Heart left ventricle (tissue), 16 donors: ENCODE measurements at regions not wholly inside any gene's neighbourhood (a gene's known extent, or its start where the extent isn't known, plus 50 kb on each side); places are given as distances from the start of the nearest gene placed in this dataset.

Experiments used
- ATAC-seq, 4 donors: fragments of 200-7000 bp; cut with Tn5 transposase; one replicate each; pipeline ENCODE4 v1.9.1; 2020 to 2022; ENCODE audit warnings: moderate library complexity in 4 of 4, mild to moderate bottlenecking in 3 of 4, moderate number of reproducible peaks in 1 of 4
- DNase-seq, 5 donors: peaks; one replicate each; pipeline ENCODE4 v3.0.0-alpha.2; 2020
- H3K27ac ChIP-seq, 12 donors: fragments of 200-600 bp; sonication (generic) in 4 of 12; one replicate each; pipeline versions ENCODE4 v1.5.0 to v1.8.0; 2016 to 2022; ENCODE audit warnings: mild to moderate bottlenecking in 2 of 12
- H3K27me3 ChIP-seq, 9 donors: fragments of 200-600 bp; sonication (generic) in 2 of 9; one replicate each; pipeline versions ENCODE4 v1.5.1 to v1.8.0; 2016 to 2022; ENCODE audit warnings: mild to moderate bottlenecking in 3 of 9
- H3K36me3 ChIP-seq, 9 donors: fragments of 200-600 bp; sonication (generic) in 2 of 9; one replicate each; pipeline versions ENCODE4 v1.5.0 to v1.8.0; 2018 to 2022; ENCODE audit warnings: mild to moderate bottlenecking in 2 of 9
- H3K4me1 ChIP-seq, 12 donors: fragments of 200-600 bp; sonication (generic) in 4 of 12; one replicate each; pipeline versions ENCODE4 v1.5.0 to v1.8.0; 2016 to 2022; ENCODE audit warnings: mild to moderate bottlenecking in 3 of 12
- H3K4me3 ChIP-seq, 12 donors: fragments of 200-600 bp; sonication (generic) in 4 of 12; one replicate each; pipeline versions ENCODE4 v1.5.0 to v1.8.0; 2017 to 2022; ENCODE audit warnings: mild to moderate bottlenecking in 9 of 12, moderate library complexity in 4 of 12
- H3K9me3 ChIP-seq, 12 donors: fragments of 200-600 bp; sonication (generic) in 4 of 12; one replicate each; pipeline versions ENCODE4 v1.5.0 to v1.8.0; 2016 to 2022; ENCODE audit warnings: mild to moderate bottlenecking in 1 of 12
- CTCF ChIP-seq, 12 donors: fragments of 200-600 bp; sonication (generic) in 4 of 12; IDR thresholded peaks; one replicate each; pipeline versions ENCODE4 v1.5.0 to v1.8.0; 2018 to 2022; ENCODE audit warnings: antibody characterized with exemption in 12 of 12, mild to moderate bottlenecking in 5 of 12
- POLR2A ChIP-seq, 2 donors: fragments of 450-650 bp; IDR thresholded peaks; one replicate each; pipeline ENCODE4 v1.6.1; 2017; ENCODE audit warnings: antibody characterized with exemption in 2 of 2, mild to moderate bottlenecking in 2 of 2, moderate library complexity in 2 of 2
- whole genome bisulfite sequencing, 4 donors: extraction: QIAGEN DNeasy Blood & Tissue Kit in 2 of 4; methylation state at CpG; one replicate each; pipeline versions ENCODE4 v1.1.5 to v1.1.7; 2013 to 2018; 5-methylcytosine and 5-hydroxymethylcytosine counted together
- intact Hi-C, 10 donors: fragments of 100-400 bp; cut with DNase I; formaldehyde crosslinking; loops; one replicate each; pipeline versions ENCODE4 v1.11.1 to v1.14.2; 2022
- donor health status: ischemic (EF 13 %, LVEDD 7.1; RV severe dilation, severe dysfunction).
- donor health status: healthy with polysubstance abuse.
- donor health status: DM: no; HTN: yes; CAD: no.
- donor health status: DM: no; HTN: no; CAD: no.
- donor health status: ischemic (EF 25% LVEDD 6.9; RV normal size, moderate dysfunction).
- donor health status: ischemic (EF 25% LVEDD 5.7; RV mildly dilated, moderate dysfunction).
- donor health status: healthy.
- donor health status: DM: yes; HTN: yes; CAD: no.
- donor health status: ischemic (EF 35%, LVEDD 5.7; RV mildly dilated, moderate dysfunction).
- donor health status: nonischemic (EF 11% LVEDD 7.7; RV severe dilation, severe dysfunction).
- donor health status: DM: yes; HTN: yes; CAD: no.
- donor health status: PGD.
- donor health status: ischemic (EF 29% LVEDD 5.4; RV normal size, mild dysfunction).
- donor health status: nonischemic (EF 23%, LVEDD 6.1; RV moderate dilation, normal function).

- Histone ChIP-seq H3K27me3 (peaks cover 0 to 4% (median 0%) of the 10 kb centered on the region in 9 donors), H3K4me3 (no peak overlapping the region), H3K9me3 (no peaks in the 10 kb centered on the region), H3K4me1 (peaks cover 0 to 11% (median 0%) of the 10 kb centered on the region in 12 donors), H3K27ac (no peak overlapping the region), H3K36me3 (no peaks in the 10 kb centered on the region)
- intact Hi-C loops = no loop called here
- TF ChIP-seq CTCF (IDR thresholded peaks at IDR 0.05) (no peak), POLR2A (IDR thresholded peaks at IDR 0.05) (no peak)
- ATAC-seq (no peak), DNase-seq (no peak)
- WGBS, 4 donors = 89 to 100% (median 96%) methylated on average over 1 of the region's 1 CpG
Observed at GRCh38 chr4:53721263-53721662, 130.0 kb upstream of the LNX1 start.

- WGBS, 4 donors = 74 to 84% (median 79%) methylated on average over 5 of the region's 5 CpGs
- no peak for DNase-seq
- Histone ChIP-seq H3K4me3 (no peak overlapping the region), H3K27me3 (peaks cover 0 to 4% (median 0%) of the 10 kb centered on the region in 9 donors), H3K27ac (no peak overlapping the region), H3K36me3 (no peaks in the 10 kb centered on the region), H3K4me1 (peaks cover 0 to 12% (median 0%) of the 10 kb centered on the region in 12 donors), H3K9me3 (no peaks in the 10 kb centered on the region)
- TF ChIP-seq POLR2A (IDR thresholded peaks at IDR 0.05) = no peak
- no peak for TF ChIP-seq CTCF (IDR thresholded peaks at IDR 0.05)
- ATAC-seq = no peak
- intact Hi-C loops = no loop called here
Observed at GRCh38 chr4:53720776-53721175, 129.5 kb upstream of the LNX1 start.

- DNase-seq (no peak), ATAC-seq (peak in 1 of 4 donors; percentile 48)
- Histone ChIP-seq H3K36me3 (no peaks in the 10 kb centered on the region), H3K27ac (no peak overlapping the region), H3K27me3 (no peaks in the 10 kb centered on the region), H3K9me3 (no peaks in the 10 kb centered on the region), H3K4me1 (peaks cover 0 to 21% (median 0%) of the 10 kb centered on the region in 12 donors), H3K4me3 (no peak overlapping the region)
- TF ChIP-seq CTCF (IDR thresholded peaks at IDR 0.05) (no peak), POLR2A (IDR thresholded peaks at IDR 0.05) (no peak)
- intact Hi-C loops = loop anchor here in 1 of 10 donors (10.0 kb wide), 1 partner anchor 138 kb away; no protein-coding TSS in a partner anchor
- WGBS, 4 donors = 57 to 84% (median 75%) methylated on average over 4 of the region's 4 CpGs
Observed at GRCh38 chr4:53717064-53717549, 125.8 kb upstream of the LNX1 start.

DNA sequence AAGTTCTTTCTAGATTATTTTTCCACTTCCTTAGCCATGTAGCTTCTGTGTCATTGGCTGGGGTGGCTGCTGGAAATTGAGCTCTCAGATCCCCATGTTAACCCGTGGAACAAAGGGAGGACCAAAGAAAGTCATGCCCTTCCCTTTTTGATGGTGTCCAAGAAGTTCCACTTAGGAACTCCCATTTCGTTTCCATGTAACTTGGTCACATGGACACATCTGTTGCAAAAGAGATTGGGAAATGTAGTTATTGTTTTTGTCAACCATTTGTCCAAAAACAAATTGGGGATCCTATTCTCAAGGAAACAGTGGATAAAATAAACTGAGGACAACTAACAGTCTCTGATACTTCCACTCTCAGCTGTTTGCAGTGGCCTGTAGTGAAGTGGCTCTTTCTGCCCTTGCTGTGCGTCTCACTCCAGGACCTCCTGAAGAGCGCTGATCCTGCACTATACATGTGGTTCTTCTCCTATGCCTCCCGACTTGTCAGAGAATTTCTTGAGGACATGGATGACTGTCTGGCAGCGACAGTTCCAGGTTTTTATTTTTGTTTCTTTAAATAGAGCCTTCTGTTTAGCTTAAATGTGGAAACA lies 125.3 kb upstream of the LNX1 start:
- Histone ChIP-seq H3K9me3 (no peaks in the 10 kb centered on the region), H3K4me3 (no peak overlapping the region), H3K27me3 (no peaks in the 10 kb centered on the region), H3K36me3 (no peaks in the 10 kb centered on the region), H3K4me1 (peaks cover 0 to 25% (median 0%) of the 10 kb centered on the region in 12 donors), H3K27ac (peak overlapping the region in 3 of 12 donors; percentile 23 to 35 (median 24))
- ATAC-seq = no peak
- TF ChIP-seq POLR2A (IDR thresholded peaks at IDR 0.05) (no peak), CTCF (IDR thresholded peaks at IDR 0.05) (no peak)
- no peak for DNase-seq
- 78 to 84% (median 82%) methylated on average over 6 of the region's 6 CpGs for WGBS, 4 donors
- intact Hi-C loops = loop anchor here in 1 of 10 donors (10.0 kb wide), 1 partner anchor 138 kb away; no protein-coding TSS in a partner anchor
